Activated CD4-positive, alpha-beta T cell treated with anti-CD3 and anti-CD28 coated beads, Interleukin-2, amount 50 U/mL, for 16 hours (primary cell): ENCODE measurements at regions not wholly inside any gene's neighbourhood (a gene's known extent, or its start where the extent isn't known, plus 50 kb on each side); places are given as distances from the start of the nearest gene placed in this dataset.

ENCODE experiments used
- DNase-seq: peaks from one replicate; pipeline ENCODE4 v3.0.0-alpha.2; 2020

GRCh38 chr10:108454793-108455192 is 1290.3 kb upstream of the SORCS1 start:
- no peak for DNase-seq

DNA sequence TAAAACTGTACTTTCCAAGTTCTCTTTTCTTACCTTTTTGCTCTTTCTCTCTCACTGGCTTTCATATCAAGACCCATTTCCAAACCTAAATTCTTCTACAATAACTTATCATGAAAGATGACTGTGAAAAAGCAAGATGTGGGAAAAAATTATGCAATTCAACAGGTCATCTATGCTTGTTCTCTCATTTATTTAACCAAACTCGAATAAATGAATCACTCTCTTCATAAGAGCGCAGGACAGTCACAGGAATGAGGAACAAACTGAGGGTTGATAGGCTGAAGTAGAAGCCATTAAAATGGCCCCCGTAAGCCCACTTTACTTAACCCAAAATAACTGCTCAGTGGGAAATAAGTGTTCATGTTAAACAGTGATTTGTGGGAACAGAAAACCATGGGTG is 1289.7 kb upstream of the SORCS1 start:
- DNase-seq = no peak

DNA sequence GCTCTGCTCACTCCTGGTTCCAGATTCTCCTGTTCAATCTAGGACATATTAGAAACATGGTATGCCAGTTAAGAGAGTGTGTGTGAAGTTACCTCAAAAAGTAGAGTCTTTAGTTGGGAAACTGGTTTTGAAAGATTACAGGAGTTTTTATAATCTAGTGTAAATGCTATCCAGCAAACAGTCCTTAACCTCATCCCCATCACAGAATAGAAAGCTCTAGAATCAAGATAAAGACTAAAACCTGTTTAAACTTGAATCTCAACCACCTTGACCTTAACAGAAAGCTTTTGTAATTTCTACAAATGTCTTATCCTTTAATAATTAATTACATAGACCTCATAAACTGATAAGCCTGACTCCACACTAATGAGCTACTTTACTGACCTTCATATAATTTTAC is 1288.7 kb upstream of the SORCS1 start:
- DNase-seq = no peak

DNA sequence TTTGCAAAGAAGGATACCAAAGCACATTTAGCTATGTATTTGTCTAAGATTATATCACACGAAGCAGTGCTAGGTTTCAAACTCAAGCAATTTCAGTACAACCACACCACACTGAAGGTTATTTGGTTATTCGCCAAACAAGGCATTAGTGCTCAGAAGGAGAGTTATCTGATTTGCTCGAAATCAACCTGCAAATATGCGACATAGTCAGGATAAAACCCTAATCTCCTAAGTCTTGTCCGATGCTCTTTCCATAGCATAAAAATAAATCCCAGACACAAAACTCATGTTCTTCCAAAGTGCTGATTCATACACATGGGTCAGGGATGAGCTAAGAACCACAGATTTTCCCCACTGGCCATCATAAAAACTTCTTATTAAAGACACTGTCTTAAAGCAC is 1288.0 kb upstream of the SORCS1 start:
- DNase-seq = no peak

DNA sequence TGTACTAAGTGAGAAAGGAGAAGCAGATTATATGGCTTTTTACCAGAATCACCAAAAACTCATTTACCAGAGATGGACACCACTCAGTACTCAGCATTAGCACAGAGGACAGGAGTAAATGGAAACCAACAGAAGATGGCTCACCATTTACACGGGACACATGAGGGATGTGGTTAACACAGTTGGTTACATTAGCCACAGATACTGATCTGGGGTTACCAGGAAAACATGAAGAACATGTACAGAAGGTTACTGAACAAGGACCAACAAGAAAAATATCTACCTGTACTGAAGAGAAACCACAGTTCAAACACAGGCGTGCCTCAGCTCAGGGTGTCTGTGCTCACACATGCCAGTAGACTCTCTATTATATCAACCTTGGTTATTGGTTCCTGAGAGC is 1285.8 kb upstream of the SORCS1 start:
- no peak for DNase-seq

GRCh38 chr10:108445746-108446145 is 1281.2 kb upstream of the SORCS1 start:
- no peak for DNase-seq

GRCh38 chr10:108443636-108444035 is 1279.1 kb upstream of the SORCS1 start:
- no peak for DNase-seq

GRCh38 chr10:108439397-108439796 is 1274.9 kb upstream of the SORCS1 start:
- no peak for DNase-seq

- no peak for DNase-seq
Observed at GRCh38 chr10:108436096-108436495, 1271.6 kb upstream of the SORCS1 start.

- DNase-seq = no peak
Observed at GRCh38 chr10:108434559-108435252, 1270.2 kb upstream of the SORCS1 start.

DNA sequence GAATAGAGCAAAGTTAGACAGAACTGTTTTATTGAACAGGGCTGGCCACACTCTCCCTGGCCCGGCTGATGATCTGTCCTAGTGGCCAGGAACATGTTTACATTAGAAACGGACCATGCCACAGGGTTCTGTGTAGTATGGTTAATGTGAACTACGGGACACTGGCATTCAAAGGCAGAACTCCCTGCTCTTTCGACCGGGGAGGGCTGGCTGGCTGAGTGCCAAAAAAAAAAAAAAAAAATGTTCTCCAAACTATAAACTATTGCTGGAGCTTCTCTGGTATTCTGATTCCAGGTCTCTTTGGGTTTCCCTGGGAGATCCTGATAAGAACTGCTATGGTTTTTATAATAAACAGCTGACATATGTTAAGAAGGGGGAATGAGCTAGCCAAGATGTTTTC is 1262.6 kb upstream of the SORCS1 start:
- no peak for DNase-seq

DNA sequence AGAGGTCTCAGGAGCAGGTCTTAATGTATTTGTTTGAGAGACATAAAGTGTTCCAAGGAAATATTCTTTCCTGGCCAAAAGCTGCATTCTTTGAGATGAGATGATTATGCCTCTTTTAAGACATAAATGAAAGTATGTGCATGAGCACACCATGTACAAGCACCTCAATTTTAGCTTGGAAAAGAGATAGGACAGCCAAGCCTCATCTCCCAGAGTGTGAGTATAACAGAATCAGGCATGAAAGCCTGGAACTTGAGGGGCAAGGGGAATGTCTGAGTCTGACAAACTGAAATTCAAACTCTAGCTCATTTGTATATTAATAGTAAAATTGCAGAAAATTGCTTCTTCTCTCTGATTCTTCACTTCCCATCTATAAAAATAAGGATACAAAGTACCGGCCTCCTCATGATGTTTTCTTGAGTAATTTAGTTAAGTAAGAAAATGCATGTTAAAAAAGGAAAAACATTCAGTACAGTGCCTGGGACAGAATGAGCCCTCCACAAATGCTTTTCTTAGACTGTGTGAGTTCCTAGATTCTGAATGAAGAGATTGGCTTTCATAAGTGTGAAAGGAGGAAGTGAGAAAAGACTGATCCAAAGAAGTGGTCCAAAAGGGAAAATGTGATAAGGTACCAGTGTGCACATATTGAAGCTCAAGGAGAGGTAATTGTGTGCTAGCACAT is 1260.9 kb upstream of the SORCS1 start:
- no peak for DNase-seq

- no peak for DNase-seq
Observed at GRCh38 chr10:108424656-108425055, 1260.2 kb upstream of the SORCS1 start.

GRCh38 chr10:108422286-108422685 is 1257.8 kb upstream of the SORCS1 start:
- no peak for DNase-seq

DNA sequence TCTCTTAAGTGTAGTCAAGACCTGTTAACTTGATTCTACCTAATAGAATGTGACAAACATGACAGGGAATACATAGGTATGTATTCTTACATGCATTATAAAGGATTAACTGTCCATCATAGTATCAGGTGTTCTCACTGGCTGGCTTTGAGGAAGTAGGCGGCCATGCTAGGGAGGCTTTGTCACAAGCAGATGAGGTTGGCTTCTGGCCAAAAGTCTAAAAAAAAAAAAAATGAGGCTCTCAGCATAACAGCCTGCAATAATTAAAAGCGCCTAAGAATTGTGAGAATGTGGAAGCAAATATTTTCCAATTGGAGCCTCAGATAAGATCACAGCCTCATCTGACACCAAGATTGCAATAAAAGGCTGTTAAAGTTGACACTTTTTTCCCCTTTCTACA is 1256.8 kb upstream of the SORCS1 start:
- DNase-seq = no peak

GRCh38 chr10:108413954-108414353 is 1249.4 kb upstream of the SORCS1 start:
- DNase-seq = no peak

DNA sequence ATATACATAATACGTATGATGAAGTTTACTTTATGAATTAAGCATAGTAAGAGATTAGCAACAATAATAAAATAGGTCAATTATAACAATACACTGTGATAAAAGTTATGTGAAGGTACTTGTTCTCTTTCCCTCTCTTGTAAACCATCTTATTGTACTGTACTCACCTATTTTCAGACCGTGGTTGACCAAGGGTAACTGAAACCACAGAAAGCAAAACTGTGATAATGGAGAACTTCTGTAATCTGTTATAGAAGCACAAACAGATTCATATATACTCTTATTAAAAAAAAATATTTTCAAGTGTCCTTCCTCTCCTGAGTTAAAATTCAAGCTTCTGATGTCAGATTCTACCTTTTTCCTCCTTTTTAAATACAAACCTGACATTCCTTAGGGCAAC is 1247.8 kb upstream of the SORCS1 start:
- DNase-seq = no peak

GRCh38 chr10:108411894-108412293 is 1247.4 kb upstream of the SORCS1 start:
- DNase-seq = no peak

DNA sequence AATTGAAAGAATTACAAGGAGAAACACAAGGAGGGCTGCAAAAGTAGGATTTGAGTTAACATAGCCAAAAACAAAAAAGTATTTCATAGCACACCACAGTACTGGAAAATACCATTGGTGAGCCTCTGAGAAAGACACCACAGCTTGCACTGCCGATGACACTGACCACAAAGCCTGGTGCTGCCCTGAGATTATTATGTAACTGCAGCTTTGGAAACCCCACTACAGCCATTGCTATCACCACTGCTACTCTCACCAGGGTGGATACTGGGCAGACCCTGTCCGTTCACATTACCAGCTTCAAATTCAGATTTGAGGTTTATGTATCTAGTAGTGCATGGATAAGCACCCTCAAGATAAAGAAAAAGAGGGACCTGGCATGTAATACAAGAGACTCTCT is 1246.7 kb upstream of the SORCS1 start:
- no peak for DNase-seq

DNA sequence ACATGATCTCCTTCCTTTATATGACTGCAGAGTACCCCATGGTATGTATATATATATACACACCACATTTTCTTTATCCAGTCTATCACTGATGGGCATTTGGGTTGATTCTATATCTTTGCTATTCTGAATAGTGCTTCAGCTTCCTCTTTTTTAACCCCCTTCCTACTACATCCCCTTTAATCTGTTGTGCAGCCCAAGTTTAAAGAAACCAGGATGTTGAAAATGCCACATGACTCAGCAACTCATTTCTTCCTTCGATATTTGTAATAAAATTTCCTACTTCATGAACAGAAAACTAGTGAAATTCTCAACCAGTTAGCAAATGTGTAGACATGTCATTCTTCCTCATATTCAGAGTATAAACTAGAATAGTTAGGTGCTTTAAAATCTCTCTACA is 1245.7 kb upstream of the SORCS1 start:
- no peak for DNase-seq

DNA sequence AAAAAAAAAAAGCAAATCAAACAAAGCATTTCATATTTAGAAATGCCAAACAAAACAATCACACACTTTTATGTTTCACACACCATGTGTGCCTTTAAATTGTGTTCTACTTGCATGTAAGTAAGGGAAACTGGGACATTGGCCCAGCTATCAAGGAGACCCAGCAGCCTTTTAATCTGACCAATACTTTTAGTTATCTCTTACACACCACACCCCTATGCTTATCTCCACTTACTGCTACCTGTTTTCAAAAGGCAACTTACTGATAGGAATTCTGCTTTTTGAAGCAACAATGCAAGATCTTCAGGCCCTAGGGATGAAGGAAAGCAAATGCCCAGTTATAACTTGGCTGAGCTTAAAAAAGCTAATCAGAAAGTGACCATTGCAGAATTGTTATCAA is 1244.8 kb upstream of the SORCS1 start:
- DNase-seq = no peak

DNA sequence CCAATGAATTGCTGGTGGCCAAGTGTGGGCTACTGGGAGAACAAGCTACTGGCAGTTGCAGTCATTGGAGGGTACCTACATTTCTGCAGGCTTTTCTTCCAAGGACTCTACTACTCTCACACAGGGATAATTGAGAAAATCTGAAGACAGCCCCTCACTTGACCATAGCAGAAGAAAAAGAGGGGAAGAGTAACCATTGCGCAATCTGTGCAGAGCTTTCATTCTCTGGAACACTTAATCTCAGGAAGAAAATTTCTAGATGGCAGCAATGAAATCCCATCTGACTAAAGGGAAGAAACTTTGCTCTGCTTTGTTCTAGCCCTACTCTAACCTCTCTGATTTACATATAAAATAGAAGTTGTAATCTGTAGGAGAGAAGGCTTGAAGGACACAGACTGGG is 1239.6 kb upstream of the SORCS1 start:
- no peak for DNase-seq

- DNase-seq = no peak
Observed at GRCh38 chr10:108399465-108399864, 1235.0 kb upstream of the SORCS1 start.

DNA sequence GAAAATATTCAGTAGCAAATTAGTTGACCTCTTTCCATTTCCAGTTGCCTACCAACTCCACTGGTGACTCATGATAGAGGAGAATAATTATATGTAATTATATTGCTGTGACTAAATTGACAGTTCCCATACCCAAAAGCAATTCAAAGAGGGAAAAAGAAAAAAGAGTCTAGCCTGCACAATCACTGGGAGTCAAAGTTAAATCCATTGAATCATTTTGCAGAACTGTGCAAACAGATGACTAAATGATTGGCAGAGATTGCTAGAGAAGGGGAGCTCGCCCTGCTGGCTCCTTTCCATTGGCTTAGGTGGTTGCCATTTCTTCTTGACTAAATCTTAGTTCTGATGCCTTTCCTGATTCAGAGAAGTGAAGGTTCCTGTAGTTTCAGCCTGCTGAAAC is 1228.6 kb upstream of the SORCS1 start:
- no peak for DNase-seq

DNA sequence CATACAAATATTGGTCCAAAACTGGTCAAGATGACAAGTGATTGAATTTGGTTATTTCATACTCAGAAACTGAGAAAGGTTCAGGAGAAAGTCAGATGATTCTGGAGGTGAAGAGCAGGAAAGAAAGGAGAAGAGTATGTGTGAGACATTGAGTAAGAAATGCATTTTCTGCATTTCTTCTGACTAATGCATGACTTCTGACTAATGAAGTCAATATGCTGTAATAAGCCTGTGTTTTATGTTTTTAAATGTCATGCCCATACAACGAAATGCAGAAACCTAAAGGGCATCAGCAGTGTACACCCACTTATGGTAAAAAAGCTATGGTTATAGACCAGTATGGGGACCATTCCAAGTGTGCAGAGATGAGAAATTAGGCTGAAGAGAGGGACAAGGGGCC is 1227.8 kb upstream of the SORCS1 start:
- DNase-seq = no peak
